OCI-M2 (cell line): ENCODE measurements at regions not wholly inside any gene's neighbourhood (a gene's known extent, or its start where the extent isn't known, plus 50 kb on each side); places are given as distances from the start of the nearest gene placed in this dataset.

ENCODE experiments used
- DNase-seq: peaks from one replicate; lab custom pipeline; 2025; ENCODE audit not compliant: unreplicated experiment; lab: John Stamatoyannopoulos, UW

DNA sequence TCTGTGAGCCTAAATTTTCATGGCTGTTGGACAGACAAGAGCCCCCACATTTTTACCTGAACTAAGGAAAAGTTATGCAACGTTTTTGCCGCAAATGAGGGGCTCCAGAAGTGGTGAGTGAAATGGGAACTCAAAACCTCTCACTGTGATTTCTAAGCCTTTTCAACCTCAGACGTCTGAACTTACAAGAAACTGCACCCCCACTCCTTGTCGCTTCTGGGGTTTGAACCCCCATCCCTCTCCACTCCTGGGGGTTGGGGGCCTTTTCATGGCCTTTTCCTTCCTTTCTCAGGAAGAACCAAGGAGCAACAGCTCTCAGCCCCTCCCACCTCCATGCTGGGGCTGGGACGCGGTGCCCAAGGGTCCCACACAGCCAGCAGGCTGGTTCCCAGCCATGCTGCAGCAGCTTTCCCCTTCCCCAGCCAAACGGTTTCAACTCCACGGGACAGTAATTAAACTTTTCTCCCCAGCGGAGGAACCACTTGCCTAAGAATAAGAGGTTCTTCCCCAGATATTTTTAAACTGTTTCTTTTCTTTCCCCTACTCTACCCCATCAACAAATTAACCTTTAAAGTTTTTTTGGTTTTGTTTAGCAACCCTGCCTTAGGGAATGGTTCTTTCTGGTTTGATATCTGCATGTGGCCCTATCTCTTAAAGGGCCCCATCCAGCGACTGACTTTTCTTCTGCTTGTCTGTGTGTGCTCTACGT, 387.6 kb upstream of the CBLB start:
- no peak for DNase-seq

DNA sequence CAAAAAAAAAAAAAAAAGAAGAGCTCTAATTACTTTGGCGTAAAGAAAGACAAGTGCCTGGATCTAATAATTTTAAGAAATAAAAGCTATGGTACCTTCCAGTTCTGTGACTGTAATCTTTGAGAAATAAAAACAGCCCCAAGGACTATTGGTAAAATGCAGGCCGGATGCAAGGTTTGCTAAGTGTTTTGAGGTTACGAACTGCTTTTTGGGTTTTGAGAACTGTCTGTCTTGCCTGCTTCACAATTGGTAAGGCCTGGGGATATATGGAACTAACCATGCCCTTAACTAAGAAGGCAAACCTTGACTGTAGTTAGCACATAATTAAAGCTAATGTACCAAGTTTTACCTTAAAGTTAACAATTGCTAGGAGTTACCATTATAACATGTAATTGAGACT, 388.4 kb upstream of the CBLB start:
- DNase-seq: no peak

DNA sequence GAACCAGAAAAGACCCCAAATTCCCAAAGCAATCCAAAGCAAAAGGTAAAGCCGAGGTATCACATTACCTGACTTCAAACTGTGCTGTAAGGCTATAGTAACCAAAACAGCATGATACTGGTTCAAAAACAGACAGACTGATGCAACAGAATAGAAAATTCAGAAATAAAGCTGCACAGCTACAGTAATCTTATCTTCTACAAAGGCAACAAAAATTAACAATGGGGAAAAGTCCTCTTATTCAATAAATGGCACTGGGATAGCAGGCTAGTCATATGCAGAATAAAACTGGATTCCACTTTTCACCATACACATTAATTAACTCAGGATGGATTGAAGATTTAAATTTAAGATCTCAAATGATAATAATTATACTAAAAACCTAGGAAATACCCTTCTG, 392.6 kb upstream of the CBLB start:
- DNase-seq: no peak

DNA sequence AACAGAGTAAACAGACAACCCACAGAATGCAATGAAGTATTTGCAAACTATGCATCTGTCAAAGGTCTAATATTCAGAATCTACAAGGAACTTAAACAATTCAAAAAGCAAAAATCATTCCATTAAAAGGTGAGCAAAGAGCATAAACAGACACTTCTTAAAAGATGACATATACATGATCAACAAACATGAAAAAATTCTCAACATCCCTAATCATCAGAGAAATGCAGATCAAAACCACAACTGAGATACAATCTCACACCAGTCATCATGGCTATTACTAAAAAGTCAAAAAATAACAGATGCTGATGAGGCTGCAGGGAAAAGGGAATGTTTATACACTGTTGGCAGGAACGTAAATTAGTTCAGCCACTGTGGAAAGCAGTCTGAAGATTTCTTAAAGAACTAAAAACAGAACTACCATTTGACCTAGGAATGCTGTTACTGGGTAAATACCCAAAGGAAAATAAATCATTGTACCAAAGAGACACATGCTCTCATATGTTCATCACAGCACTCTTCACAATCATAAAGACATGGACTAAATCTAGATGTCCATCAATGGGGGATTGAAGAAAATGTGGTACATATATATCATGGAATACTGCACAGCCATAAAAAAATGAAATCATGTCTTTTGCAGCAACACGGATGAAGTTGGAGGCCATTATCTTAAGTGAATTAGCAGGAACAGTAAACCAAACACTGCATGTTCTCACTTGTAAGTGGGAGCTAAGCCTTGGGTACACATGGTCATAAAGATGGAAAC, 393.3 kb upstream of the CBLB start:
- DNase-seq: no peak

DNA sequence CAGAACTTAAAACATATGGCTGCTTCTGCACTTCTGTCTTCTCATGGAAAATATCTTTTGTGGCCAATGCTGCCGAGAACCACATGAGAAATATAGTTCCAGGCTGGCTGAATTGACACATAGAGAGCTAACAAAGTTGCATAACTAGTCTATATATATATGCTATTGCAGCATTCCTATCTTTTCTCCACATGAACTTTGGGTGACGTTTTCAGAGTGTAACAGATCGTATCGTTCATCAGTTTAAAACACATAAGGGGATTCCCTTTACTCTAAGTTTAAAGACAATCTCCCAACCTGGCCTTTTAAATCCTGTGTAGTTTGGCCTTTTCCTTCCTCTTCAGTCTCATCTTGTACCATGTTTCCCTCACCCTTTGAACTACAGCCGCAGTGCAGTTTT, 394.2 kb upstream of the CBLB start:
- no peak for DNase-seq

DNA sequence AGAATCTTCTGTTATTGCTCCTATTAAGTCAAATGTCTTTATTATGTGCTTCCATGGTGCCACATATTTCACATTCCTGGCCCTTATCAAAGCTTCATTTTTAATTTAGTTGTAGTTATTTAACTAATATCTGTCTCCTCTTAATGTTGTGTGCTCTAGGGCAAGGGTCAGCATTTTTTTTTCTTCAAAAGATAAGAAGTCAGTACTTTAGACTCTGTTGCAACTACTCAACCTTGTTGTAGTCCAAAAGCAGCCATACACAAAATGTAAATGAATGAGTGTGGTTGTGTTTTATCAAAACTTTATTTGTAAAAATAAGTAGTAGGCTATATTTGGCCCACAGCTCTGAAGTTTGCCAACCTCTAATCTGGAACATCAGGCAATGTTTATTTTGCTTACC, 394.7 kb upstream of the CBLB start:
- DNase-seq: no peak

DNA sequence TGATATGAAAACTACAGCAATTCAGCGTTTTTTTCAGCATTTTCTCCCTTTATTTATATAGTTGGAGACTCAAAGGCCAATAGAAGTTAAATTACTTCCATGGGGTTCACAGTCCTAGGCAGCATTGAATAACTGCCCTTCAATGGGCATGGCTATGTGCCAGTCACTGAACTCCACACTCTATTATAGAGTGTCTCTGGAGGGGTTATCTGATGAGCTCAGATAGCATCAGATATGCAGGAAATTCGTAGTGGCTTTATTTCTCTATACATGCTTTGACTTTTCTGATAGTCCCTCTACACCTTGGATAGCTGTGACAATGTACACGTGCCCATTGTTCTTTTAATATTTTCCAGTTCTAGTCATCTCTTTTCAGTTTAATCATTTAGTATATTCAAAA, 396.9 kb upstream of the CBLB start:
- no peak for DNase-seq

DNA sequence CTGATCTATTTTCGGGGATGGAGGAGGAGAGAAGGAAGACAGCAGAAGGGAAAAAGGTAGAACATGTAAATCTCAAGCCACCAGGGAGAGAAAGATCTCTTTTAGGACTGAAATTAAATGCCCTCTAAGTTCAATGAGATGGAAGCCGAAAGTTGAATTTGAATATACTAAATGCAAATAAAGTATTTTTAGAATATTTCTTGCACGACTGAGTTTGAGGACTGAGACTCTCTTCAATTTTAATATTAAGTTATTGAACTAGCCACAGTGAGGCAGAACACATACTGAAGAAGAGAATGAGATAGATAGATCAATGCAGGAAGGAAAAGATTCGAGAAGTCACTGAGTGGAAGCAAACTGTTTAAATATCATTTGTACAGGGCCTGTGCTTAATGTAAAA, 399.9 kb upstream of the CBLB start:
- no peak for DNase-seq

DNA sequence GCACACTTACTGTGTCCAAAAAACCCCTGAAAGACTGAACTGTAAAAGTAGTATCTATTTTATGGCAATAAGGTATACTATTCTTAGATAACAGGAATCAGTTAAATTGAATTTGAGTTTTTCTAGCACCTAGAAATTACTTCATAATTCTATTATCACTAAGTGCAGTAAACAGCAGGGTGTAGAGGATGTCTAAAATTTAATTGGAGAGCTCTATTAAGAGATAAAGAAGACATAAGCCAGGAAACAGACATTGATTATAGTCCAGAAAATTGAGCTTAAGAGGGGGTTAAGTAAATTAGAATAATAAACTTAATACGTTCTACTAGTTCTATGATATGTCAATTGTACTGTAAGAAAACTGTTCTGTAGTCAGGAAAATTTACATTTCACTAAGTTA, 403.5 kb upstream of the CBLB start:
- DNase-seq: no peak

DNA sequence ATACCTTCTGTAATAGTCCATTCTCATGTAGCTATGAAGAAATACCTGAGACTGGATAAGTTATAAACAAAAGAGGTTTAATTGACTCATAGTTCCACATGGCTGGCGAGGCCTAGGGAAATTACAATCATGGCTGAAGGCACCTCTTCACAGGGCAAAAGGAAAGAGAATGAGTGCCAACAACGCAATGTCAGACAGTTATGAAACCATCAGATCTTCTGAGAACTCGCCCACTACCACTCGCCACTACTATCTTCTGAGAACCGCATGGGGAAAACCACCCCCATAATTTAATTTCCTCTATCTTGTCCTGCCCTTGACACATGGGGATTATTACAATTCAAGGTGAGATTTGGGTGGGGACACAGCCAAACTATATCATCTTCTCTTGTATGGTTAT, 406.8 kb upstream of the CBLB start:
- no peak for DNase-seq

DNA sequence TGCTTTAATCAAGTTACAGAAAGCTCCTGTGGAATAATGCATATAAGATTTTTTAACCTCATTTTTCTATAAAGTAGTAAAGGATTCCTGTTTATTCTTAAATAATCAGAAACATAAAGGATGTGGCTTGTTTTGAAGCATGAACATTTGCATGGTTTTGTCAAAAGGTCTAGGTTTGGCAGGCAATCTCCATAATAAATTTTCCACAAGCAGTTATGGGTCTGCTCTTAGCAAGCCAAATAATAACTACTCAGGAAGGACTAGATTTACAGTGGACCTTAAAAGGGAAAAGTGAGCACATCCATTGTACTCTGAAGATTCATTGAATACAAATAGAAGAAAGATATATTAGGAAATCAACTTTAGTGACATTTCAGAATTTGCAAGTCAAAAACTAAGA, 407.3 kb upstream of the CBLB start:
- no peak for DNase-seq

DNA sequence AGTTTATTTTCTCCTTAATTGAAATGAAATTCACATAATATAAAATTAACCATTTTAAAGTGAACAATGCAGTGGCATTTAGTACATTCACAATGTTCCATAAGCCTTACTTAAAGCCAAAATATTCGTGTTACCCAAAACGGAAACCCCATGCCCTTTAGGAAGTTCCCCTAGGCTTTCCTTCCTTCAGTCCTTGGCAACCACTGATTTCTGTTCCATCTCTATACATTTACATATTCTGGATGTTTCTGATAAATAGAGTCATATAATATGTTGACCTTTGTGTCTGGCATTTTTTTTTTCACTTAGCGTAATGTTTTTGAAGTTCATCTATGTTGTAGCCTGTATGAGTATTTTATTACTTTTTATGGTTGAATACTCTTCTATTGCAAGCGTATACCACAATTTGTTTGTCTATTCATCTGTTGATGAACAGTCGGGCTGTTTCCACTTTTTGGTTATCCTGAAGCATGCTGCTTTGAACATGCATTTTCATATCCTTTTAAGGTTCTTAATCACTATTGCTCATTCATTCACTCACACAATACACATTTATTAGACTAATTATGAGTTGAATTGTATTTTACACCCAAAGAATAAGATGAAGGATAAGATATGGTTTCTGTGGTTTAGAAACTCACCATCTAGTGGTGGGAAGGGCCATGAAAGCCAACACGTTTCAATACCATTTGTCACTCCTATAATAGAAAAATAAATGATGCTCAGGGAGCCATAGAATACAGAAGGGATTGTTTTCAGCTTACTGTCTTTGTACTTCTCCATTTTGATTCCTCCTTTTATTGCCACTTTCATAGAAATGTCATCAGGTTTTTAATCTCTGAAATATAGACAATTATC, 408.2 kb upstream of the CBLB start:
- DNase-seq: no peak

DNA sequence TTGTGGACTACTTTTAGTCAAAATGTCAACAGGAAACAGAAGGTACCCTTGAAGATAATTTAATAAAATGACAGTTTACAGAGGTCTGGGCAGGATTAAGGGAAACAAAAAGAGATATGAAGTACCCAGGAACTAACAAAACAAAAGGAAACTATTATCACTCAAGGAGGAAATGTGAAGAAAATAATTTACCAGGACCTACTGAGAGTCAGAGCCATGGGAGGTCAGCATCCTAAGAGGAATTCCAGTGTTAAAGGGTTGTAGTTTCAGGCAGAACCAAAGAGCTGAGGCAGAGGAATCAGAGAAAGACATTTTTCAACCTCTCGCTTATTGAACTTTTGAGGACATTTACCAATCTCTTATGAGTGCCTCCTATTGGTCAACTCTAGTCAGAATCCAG, 408.9 kb upstream of the CBLB start:
- DNase-seq: no peak

DNA sequence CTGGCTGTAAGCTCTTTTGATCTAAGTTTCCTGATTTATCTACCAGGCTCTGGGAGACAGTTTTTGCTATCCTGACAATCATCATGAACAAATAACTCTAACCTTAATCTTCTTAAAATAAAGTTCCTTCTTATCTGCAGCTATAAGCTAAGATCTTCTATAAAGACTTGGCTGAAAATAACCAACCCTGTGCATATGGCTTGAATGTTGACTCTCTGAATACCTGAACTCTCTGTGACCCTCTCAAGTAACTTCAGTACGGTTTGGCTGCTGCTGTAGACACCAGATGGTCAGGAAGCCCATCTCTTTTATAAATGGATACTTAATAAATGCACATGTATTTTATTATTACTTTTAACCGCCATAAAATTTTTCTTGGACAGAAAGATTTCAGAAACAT, 412.4 kb upstream of the CBLB start:
- no peak for DNase-seq

DNA sequence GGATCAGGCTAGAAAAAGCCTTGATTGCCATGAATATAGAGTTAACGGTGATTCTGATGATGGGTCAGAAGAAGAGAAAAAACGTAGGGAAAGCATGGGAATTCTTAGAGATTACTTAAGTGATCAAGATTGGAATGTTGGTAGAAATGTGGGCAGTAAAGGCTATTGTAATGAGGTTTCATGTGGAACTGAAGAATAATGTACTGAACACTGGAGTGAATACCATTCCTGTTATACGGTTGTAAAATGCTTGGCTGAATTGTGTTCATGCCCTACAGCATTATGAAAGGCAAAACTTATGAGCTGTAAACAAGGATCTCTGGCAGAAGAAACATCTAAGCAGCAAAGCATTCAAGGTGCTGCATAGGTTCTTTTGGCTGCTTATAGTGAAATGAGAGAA, 414.1 kb upstream of the CBLB start:
- no peak for DNase-seq

DNA sequence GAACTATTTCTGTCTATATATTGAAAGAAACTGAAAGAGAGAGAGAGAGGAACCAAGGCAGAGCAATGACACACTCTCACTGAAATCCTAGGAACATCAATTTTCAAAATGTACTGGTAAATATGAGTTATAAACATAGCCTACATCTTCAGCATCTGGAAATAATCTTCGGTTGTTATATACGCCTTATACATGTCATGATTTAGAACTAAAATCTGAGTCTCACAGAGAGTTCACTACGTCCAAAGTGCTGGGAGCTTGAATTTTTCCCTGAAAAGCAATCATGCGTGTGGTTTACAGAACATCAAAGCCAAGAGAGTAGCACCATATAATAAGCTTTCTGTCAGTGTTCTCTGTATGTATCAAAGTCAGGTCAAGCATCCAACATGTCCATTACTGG, 420.0 kb upstream of the CBLB start:
- no peak for DNase-seq

DNA sequence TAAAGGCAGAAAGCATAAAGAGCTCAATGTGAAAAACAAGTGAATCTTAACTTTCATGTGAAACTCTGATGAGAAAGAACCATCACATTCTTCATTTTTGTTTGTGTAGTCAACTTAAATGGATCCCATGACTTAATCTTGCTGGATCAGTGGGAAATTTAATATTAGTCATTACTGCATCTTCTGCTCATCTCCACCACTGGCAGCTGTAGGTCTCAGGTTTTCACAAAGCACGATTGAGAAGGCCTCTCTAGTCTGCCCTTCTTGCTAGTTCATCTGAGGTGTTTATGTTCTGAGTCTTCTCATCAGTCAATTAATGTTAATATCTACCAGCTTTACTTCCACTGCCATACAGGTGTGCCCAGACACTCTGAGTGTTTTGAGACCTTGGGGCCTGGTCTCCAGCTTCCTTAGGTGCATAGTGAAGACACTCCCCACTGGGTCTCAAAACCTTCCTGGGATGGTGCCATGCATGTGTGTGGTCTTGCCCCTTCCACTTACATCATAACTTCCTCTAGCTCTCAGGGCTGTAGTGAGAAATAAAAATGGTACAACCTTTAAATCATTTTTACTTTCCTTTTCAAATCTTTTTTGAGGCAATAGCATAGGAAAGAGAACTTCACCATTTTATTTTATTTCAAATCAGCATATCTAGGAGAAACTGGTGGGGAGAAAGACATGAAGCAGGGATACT, 421.6 kb upstream of the CBLB start:
- DNase-seq: no peak

DNA sequence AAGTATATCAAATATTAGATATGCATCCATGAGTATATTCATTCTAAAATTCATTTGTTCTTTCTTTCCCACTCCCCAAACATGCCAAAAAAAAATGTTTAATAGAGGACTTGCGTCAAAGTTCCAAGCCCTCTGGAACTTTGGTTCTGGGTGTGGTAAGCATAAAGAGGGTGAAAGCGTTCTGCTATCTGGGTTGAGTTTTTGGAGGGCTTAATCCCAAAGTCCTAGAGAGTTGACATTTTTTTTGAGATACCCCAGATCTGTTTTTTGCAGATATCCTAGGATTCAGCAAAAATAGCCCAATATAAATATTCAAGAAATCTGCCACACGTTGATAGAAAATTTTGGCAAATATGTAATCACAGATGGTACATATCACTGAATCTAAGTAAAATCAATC, 424.3 kb upstream of the CBLB start:
- DNase-seq: no peak

DNA sequence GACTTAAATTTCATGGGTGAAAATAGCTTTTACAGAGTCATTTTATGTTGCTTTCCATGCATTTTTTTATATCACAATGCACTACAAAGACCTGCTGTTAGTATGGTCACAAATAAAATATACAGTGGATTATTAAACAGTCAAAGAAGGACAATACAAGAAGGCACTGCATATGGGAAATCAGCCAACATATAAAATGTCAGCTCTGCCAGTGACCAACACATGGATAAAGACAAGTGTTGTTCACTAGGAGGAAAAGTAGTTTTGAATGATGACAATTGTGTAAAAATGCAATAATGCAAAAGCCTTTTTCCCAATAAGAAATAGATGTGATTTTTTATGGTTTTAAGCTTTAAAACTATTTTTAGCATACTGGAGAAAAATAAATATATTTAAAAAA, 425.3 kb upstream of the CBLB start:
- DNase-seq: no peak

DNA sequence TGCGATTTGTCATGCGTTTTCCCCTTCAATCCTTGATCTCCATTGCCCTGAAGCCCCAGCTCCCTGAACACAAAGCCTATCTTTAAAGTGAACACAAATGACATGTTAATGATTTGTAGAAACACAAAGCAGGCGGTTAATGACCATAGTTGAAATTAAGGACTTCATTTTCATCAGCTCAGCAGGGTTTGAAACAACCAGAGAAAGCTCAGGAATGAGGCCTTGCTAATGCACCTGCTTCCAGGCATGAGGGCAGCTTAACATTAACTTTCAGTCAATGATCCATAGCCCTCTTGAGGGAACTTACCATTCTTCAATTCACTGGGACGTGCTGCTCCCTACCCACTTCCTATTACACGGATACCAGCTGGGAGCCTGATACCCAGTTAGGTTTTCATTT, 427.2 kb upstream of the CBLB start:
- DNase-seq: no peak

DNA sequence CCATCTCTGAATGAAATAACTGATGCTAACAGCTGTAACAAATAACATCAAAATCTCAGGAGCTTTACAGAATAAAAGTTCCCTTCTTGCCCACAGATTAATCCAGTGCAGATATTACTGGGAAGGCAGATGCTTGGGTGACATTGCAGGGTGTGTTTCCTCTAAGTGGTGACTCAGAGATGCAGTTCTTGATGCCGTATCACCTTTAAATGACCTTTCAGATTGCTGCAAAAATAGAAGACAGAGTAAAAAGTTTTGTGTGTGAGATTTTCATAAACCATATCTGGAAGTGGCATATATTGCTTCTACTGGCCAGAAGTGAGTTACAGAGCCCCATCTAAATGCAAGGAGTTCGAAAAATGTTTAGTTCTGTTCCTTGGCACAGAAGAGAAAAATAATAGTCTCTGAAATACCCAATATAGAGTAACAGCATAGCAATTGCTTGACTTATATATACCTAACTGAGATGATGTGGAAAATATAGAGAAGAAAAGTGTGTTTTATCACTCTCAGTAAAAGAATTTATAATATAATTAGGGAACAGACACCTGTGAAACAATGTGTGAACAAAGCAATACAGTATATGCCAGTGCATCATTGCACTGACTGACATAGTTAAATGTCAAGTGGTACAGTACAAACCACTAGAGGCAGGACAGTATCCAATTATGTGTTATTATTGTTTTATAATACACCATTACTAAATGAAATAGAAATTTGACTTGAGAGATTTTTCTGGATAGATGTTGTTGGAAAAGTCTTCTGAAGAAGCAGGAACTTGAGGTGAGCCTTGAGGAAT, 430.7 kb upstream of the CBLB start:
- no peak for DNase-seq
